Left colon (tissue), 2 donors: ENCODE measurements at regions not wholly inside any gene's neighbourhood (a gene's known extent, or its start where the extent isn't known, plus 50 kb on each side); places are given as distances from the start of the nearest gene placed in this dataset.

Experiments
- ATAC-seq: fragments of 200-7000 bp; cut with Tn5 transposase; one replicate; pipeline ENCODE4 v1.9.1; 2020; ENCODE audit warnings: mild to moderate bottlenecking, moderate library complexity
- DNase-seq, 2 donors: peaks; one replicate each; pipeline ENCODE4 v3.0.0-alpha.2; 2020
- intact Hi-C, 2 donors: fragments of 100-400 bp; cut with DNase I in 1 of 2; cut with micrococcal nuclease in 1 of 2; formaldehyde crosslinking; loops; one replicate each; pipeline versions ENCODE4 v1.11.2 to v1.14.0; 2022; cut with DNase I, micrococcal nuclease
- donor health status: DM: no; HTN: no; CAD: no.
- donor health status: DM: yes; HTN: yes; CAD: no.

GRCh38 chr6:40780637-40781036, 193.5 kb upstream of the LRFN2 start:
- ATAC-seq (no peak), DNase-seq (no peak)
- intact Hi-C loops: no loop called here

GRCh38 chr6:40779409-40779808, 192.2 kb upstream of the LRFN2 start:
- DNase-seq (no peak), ATAC-seq (no peak)
- intact Hi-C loops: no loop called here

- no peak for ATAC-seq
- DNase-seq: no peak
- intact Hi-C loops: no loop called here
These were observed 191.8 kb upstream of the LRFN2 start for GRCh38 chr6:40778918-40779317.

GRCh38 chr6:40778196-40778595, 191.0 kb upstream of the LRFN2 start:
- no peak for ATAC-seq
- intact Hi-C loops: no loop called here
- no peak for DNase-seq

- ATAC-seq (peak; percentile 53), DNase-seq (no peak)
- intact Hi-C loops: no loop called here
These were observed 187.8 kb upstream of the LRFN2 start for GRCh38 chr6:40774932-40775331.

- no peak for ATAC-seq
- intact Hi-C loops: no loop called here
- DNase-seq: no peak
These were observed 183.6 kb upstream of the LRFN2 start for GRCh38 chr6:40770794-40771193.

GRCh38 chr6:40764726-40765125, 177.6 kb upstream of the LRFN2 start:
- intact Hi-C loops: no loop called here
- ATAC-seq: no peak
- DNase-seq: no peak

GRCh38 chr6:40762981-40763380, 175.8 kb upstream of the LRFN2 start:
- DNase-seq (peak; percentile 60 to 62), ATAC-seq (peak; percentile 100)
- intact Hi-C loops: no loop called here

- no peak for DNase-seq
- ATAC-seq: no peak
- intact Hi-C loops: no loop called here
These were observed 173.7 kb upstream of the LRFN2 start for GRCh38 chr6:40760887-40761286.

GRCh38 chr6:40759838-40760237, 172.7 kb upstream of the LRFN2 start:
- DNase-seq: no peak
- intact Hi-C loops: no loop called here
- ATAC-seq: no peak

GRCh38 chr6:40759264-40759663, 172.1 kb upstream of the LRFN2 start:
- ATAC-seq (no peak), DNase-seq (no peak)
- intact Hi-C loops: no loop called here

GRCh38 chr6:40755749-40756452, 168.7 kb upstream of the LRFN2 start:
- no peak for ATAC-seq
- no peak for DNase-seq
- intact Hi-C loops: no loop called here

- no peak for DNase-seq
- ATAC-seq: no peak
- intact Hi-C loops: no loop called here
These were observed 168.0 kb upstream of the LRFN2 start for GRCh38 chr6:40755046-40755681.

GRCh38 chr6:40754461-40755045, 167.4 kb upstream of the LRFN2 start:
- intact Hi-C loops: no loop called here
- ATAC-seq (no peak), DNase-seq (no peak)

GRCh38 chr6:40753675-40754448, 166.7 kb upstream of the LRFN2 start:
- intact Hi-C loops: no loop called here
- no peak for DNase-seq
- ATAC-seq: no peak

GRCh38 chr6:40753048-40753447, 165.9 kb upstream of the LRFN2 start:
- ATAC-seq: no peak
- intact Hi-C loops: no loop called here
- no peak for DNase-seq

- intact Hi-C loops: no loop called here
- DNase-seq: no peak
- no peak for ATAC-seq
These were observed 157.7 kb upstream of the LRFN2 start for GRCh38 chr6:40744835-40745234.

GRCh38 chr6:40743690-40744446, 156.7 kb upstream of the LRFN2 start:
- DNase-seq (no peak), ATAC-seq (no peak)
- intact Hi-C loops: no loop called here

- no peak for ATAC-seq
- no peak for DNase-seq
- intact Hi-C loops: no loop called here
These were observed 156.1 kb upstream of the LRFN2 start for GRCh38 chr6:40743226-40743625.
